ENCODE measurements at regions not wholly inside any gene's neighbourhood (a gene's known extent, or its start where the extent isn't known, plus 50 kb on each side); places are given as distances from the start of the nearest gene placed in this dataset.
A peak's percentile ranks its signal among the peaks of the same experiment; 100 is the strongest.

DNA sequence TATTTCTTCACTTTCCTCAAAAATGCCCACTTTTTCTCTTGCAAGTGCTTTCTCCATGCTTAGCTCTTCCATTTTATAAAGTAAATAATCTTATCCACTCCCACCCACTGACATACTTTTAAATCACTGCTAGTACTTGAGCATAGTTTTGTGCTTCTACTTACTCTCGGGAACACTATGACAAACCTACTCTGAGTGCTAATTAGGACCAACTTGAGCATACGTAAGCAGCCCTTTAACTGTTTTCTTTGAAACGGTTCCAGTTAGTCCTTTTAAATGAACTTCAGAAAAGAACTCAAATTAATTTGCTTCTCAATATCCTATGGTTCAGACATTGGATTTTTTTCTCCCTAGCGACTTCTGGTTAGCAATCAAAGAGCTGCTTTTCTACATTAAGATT is 280.0 kb upstream of the SOX2 start:
- DNase-seq: no peak

GRCh38 chr3:181425074-181425473 is 286.7 kb upstream of the SOX2 start:
- DNase-seq: no peak

DNA sequence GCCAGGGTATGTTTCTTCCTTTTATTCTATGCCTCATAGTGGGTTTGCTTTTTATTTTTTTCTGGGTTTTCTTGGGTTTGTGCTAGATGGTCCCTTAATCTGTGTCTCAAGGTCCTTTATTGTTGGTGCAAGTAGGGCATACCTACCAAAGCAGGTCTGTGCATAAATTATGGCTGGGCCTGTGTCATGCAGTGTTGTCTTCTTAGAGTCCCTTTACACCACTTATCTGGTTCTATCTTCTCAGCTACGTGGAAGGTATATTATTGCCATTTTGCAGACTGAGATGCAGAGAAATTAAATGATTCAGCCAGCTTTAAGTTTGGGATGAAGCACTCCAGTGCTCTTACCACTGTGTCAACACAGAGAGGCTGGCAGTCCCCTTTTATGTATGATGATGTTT is 293.5 kb upstream of the SOX2 start:
- DNase-seq: no peak

GRCh38 chr3:181417748-181418147 is 294.0 kb upstream of the SOX2 start:
- DNase-seq: no peak

DNA sequence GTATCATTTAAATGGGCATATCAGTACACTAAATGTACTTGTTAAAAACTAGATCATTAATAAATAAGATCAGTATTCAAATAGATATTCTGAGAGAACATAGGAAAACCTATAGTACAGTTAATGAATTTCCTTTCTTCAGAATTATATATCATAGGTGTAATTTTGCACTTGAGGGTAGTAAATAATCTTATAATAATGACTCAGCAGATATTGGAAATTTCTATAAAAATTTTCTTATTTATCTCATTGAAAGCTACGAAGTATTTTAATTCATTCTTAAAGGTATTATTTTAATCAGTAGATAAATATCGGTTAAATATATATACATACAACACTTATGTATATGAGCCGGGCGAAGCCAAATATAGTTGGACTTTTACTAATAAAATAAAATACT is 300.9 kb upstream of the SOX2 start:
- DNase-seq: no peak

DNA sequence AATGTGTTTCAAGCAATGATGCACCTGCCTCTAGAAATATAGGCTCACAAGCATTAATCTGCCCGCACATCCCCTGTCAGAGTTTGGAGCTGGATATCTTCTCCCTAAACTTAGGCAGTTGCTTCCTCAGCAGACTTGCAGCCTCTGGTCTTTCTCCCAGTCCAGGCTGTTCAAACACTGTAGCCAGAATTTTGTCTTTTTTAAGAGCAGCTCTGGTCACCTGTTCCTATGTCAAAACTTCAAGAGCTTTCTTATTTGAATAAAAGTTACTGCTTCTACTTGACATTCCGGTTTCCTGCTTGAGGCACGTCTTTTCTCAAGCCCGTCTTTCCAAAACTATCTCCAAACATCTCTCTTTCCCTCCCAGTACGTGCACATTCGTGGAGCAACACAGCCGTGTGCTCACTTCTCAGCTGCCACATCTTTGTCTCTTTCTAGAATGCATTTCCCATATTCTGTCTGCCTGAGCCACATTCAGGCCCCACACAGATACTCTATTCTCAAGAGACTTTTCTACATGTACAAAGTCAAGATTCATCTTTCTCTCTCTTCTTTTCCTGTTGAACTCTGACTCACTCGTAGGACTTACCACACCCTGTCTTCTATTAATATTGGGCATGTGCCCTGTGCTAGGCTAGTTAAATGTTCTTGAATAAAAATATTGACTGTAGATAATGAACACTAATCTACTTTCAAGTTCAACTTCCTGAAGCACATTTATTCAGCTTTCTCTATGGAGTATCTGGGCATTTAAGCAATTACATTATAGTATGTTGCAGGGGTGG is 307.7 kb upstream of the SOX2 start:
- DNase-seq: no peak

DNA sequence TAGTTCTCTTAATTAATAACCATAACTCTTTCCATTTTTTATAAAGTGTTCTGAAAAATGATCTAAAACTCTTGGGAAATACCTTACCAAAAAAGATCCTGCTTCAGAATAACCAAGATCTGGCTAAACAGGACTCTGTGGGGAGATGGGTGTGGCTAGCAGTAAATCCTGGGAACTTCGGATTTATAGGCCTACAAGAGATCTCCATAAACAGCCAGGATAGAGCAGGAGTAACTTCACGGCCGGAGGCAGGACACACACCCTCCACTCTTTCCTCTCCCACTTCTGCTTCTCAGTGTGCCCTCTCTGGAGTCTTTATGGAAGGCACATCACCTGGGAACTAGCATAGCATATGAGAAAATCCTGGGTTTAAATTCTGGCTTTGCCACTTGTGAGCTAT is 309.4 kb upstream of the SOX2 start:
- DNase-seq: no peak

- DNase-seq: no peak
Measured at GRCh38 chr3:181384970-181385369, 326.8 kb upstream of the SOX2 start.

- peak; percentile 55 for DNase-seq
Measured at GRCh38 chr3:181383760-181384159, 328.0 kb upstream of the SOX2 start.

- no peak for DNase-seq
Measured at GRCh38 chr3:181383201-181383600, 328.5 kb upstream of the SOX2 start.

DNA sequence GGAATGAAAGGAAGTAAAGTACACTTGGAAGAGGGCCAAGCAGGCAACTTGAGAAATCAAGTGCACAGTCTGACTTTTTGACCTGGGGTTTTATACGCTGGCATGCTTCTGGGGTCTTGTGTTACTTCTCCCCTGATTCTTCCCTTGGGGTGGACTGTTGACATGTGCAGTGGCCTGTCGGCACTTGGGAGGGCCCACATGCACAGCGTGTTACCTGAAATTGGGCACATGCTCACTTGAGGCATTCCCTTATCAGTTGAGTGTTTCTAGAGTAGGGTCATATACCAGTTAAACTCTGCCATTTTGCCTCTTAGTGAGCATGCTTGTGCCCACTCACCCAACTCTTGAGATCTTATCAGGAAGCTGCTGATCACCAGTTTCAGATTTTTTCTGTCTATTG is 329.1 kb upstream of the SOX2 start:
- DNase-seq: no peak

- DNase-seq: no peak
Measured at GRCh38 chr3:181379278-181379677, 332.4 kb upstream of the SOX2 start.

- no peak for DNase-seq
Measured at GRCh38 chr3:181369637-181370036, 342.1 kb upstream of the SOX2 start.

GRCh38 chr3:181363231-181363630 is 348.5 kb upstream of the SOX2 start:
- DNase-seq: peak; percentile 60

DNA sequence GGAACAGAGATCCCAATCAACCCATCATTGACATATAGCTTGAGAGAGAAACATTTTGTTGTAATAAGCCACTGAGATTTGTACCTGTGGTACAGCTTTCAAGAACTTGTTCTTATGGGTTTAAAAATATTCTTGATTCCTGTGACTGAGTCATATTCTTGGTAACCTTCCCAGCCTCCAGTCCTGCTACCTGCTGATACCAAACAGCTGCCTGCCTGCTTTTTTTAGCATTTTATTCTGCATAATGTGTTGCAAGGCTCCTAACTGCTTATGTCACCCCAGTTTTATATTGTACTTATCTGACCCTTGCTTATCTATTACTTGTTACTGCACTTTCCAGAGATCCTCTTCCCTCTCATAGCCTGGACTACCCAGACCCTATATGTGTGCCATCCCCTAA is 349.3 kb upstream of the SOX2 start:
- DNase-seq: no peak

GRCh38 chr3:181358562-181358961 is 353.2 kb upstream of the SOX2 start:
- no peak for DNase-seq

DNA sequence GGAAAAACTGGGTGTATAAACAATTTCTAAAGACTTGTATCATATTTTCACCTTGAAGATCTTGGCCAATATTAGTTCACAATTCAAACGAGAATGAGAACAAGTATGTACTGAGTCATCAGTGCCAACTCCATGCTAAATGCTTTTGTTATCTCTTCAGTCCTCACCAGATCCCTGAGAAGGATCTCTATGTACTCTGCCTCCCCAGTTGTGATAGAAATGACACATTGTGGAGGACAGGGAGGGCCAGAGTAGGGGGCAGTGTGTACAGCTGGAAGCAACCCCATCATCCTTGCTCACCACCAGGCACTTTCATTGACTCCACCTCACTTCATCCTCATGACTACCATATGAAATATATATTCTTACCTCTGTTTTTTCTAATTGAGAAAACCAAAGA is 353.7 kb upstream of the SOX2 start:
- DNase-seq: no peak

DNA sequence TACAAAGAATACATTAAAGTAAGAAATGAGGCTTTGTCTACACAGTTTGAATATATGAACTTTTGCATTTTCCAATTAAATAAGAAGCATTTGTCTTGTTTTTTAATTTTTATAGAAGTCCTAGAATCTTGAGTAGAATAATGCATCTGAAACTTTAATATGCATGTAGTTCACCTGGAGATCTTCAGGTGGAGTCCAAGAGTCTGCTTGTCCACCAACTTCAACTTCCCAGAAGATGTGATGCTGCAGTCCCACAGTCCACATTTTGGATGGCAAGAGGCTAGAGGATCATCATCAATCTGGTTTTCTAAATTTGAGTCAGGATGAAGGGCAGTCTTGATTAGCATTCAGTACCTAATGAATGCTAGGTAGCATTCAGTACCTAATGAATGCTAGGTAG is 357.6 kb upstream of the SOX2 start:
- no peak for DNase-seq

- peak; percentile 83 for DNase-seq
Measured at GRCh38 chr3:181344331-181344730, 354.8 kb upstream of the DNAJC19 start.

GRCh38 chr3:181336597-181336996 is 347.1 kb upstream of the DNAJC19 start:
- no peak for DNase-seq

GRCh38 chr3:181333394-181333793 is 343.9 kb upstream of the DNAJC19 start:
- no peak for DNase-seq

- DNase-seq: no peak
Measured at GRCh38 chr3:181330821-181331563, 341.5 kb upstream of the DNAJC19 start.

DNA sequence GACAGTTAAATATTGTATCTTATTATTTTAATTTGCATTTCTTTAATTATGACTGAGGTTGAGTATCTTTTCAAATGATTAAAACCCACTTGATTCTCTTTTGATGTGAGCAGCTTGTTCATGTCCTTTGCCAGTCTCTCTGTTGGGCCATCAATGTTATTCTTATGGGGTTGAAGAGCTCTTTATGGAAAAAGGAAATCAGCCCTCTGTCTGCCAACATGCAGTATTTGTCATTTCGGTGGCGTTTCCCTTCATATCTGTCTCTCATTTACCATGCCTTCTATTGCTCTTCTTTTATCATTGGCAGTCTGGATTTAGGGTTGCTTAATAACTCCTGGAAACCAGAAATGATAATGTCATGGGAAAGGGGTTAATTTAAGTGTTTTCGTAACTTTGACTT is 340.7 kb upstream of the DNAJC19 start:
- DNase-seq: no peak

DNA sequence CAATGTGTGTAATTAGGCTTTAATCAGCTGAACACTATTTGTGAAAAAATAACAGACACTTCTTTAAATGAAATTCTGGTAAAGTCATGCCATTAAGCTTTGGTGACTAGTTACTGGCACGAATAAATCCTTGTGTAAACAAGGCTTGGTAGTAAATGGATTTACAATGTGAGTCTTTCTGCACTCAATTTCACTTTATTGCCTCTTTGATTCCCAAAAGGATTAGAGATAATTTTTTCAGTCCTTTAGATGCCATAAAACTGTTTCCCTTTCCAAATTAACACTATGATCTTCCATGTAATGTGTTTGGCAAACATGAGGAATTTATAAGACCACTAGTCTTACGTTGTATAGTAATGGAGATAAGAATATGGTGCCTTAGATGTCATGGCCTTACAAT is 339.5 kb upstream of the DNAJC19 start:
- peak; percentile 85 for DNase-seq

- DNase-seq: peak; percentile 90
Measured at GRCh38 chr3:181328346-181328745, 338.8 kb upstream of the DNAJC19 start.
